Esophagus mucosa (tissue), 1 donor: ENCODE measurements at regions not wholly inside any gene's neighbourhood (a gene's known extent, or its start where the extent isn't known, plus 50 kb on each side); places are given as distances from the start of the nearest gene placed in this dataset.
A peak's percentile ranks its signal among the peaks of the same experiment; 100 is the strongest.

ENCODE experiments used
- ATAC-seq: fragments of 200-7000 bp; cut with Tn5 transposase; one replicate; pipeline ENCODE4 v1.9.1; 2020
- donor health status: DM: yes; HTN: yes; CAD: no.

GRCh38 chr6:149184523-149184922, 133.0 kb upstream of the TAB2 start:
- ATAC-seq: no peak

GRCh38 chr6:149185799-149186357, 131.6 kb upstream of the TAB2 start:
- no peak for ATAC-seq

GRCh38 chr6:149186873-149187272, 130.6 kb upstream of the TAB2 start:
- ATAC-seq: no peak

DNA sequence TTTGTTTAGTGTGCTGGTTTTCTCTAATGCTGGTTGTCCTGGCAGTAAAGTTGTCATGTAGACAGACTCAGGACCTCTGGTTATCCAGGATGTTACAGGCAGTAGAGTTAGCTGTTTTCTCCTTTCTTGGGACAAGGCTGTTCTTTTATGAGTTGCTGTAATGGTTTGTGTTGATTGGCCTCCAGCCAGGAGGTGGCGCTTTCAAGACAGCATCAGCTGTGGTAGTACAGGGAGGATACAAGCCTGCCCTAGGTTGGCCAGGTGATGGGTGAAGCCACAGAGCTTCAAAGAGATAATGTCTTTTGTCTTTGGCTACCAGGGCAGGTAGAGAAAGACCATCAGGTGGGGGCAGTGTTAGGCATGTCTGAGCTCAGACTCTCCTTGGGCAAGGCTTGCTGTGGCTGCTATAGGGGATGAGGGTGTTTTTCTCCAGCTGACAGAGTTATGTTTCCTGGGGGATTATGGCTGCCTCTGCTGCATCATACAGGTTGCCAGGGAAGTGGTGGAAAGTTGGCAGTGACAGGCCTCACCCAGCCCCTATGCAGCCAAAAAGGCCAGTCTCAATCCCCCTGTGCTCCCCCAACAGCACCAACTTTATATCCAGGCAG, 127.2 kb upstream of the TAB2 start:
- no peak for ATAC-seq

DNA sequence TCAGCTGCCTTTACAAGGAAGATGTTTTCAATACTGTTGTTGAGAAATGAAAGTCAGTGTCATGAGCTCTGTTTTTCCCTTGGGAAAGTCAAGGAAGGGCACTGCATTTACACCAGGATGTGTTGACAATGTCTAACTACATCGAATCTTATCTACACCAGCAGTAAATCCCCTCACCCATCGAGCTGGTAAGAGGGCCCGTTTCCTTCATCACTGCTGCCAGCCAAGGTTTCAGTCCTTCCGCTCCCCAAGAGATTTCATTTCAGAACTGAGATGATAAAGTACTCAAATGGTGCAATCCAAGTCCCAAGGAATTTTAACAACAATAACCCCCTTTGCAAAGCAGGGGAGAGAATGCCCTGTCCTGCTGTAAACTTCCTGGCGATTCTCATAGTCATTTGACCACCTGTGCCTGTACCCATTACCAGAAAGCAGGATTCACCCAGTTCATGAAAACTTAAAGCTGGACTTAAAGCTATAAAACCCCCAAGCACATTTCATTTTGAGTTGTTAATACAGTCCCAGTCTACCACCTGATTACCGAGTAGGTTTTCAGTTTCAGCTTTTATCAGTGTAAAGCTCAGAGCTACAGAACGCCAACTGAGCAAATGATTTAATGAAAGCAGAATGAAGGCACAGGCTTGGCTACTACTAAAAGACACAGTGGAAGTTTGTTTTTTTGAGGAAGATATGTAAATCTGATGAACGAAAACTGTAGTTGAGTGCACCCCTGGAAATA, 122.5 kb upstream of the TAB2 start:
- no peak for ATAC-seq

DNA sequence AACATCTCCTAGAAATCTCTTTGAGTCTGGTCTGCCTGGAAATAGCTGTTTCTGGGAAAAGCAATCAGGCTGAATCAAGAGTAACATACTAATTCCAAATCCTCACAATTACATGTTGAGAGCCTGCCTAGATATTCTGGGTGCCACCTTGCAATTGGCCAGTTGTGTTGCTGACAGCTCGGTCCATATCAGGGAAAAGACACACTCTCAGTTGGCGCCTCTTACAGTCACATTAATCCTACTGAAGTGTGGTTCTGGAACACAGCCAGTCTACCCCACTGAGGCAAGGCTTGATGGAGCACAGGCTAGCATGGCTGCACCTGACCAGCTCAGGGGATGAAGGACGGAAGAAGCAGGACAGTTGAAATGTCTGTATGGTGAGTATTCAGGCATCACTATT, 121.4 kb upstream of the TAB2 start:
- no peak for ATAC-seq

GRCh38 chr6:149197482-149197881, 120.0 kb upstream of the TAB2 start:
- no peak for ATAC-seq

DNA sequence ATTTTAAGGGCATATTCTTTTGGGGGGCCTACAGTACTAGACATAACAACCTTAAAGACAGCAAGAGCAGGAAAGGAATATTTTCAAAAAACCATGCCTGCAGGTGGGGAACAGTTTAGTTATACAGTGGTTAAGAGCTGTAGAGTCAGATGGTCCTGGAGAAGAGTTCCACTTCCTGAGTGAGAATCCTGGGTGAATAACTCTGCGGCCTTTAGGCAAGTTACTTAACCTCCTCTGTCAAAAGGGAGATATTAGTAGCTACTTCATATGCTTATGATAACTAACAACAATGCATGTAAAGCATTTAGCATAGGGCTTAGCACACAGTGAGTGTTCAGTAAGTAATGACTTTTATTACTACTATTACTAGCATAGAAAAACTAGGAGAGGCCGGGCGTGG, 119.2 kb upstream of the TAB2 start:
- no peak for ATAC-seq

DNA sequence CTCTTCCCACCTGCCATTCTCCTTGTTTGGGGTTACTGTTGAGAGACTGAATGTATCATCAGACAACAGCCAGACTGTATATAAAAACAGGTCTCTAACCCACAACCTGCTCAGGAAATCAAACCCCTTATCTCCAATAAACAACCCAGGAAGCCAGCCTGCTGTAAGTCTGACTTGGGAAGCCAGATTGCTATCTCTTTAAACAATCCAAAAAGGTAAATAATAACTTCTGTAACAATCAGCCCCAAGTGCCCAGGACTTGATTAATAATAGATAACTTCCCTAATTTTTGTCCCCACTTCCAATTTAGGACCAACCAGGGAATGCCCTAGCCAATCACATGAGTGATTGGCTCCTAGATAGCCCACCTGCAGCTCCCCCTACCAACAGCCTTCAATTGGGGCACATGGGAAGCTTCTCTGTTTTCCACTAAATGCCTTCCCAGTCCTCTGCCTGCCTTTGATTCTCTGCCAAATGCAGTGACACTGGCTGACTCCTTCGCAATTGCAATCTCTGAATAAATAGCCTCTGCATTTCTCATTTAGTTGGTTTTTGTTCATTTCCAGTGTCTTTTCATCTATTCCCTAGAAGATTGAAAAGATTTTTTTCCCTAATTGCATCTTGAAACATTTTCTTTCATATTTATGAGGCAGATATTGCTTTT, 117.1 kb upstream of the TAB2 start:
- no peak for ATAC-seq

DNA sequence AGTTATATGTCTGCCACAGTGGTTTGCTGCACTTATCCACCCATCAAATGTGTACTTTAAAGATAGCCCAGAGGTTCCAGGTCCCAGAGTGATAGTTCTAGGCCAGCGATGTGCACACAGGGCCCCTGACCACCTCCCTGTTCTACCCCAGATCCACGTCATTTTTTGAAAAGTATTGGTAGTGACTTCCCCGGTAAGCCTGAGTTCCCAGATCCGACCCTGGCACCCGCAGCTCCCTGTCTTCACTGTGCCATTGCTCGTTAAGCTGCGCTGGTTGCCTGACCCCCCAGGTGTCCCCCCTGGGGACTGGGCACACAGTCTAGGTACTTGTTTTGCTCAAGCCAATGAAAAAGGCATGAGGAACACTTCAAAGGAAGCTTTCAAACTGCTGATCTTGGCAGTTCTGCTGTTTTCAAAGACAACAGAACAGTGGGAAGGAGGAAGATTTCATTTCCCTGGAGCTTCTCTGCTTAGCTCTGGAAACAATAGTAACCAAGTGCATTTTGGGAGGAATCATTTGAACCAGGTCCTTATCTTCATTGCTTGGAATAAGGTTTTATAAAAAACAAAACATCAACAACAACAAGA, 116.3 kb upstream of the TAB2 start:
- ATAC-seq: no peak

DNA sequence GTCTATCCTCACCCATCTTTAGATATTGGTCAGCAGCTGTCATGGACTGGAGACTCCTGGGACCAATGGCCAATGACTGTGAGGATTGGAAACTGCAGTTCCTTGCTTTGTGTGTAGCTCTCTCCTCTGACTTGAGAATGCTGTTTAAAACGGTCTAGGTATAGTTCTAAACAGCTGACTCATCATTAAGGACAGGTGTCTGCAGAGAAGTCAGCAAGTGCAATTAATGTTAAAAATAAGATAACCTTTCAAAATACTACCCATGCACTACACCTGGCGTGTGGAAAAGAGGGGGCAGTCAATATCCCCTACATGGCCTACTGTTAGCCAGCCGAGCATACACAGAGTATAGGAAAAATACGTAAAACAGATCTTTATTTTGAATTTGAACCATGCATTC, 115.4 kb upstream of the TAB2 start:
- no peak for ATAC-seq

DNA sequence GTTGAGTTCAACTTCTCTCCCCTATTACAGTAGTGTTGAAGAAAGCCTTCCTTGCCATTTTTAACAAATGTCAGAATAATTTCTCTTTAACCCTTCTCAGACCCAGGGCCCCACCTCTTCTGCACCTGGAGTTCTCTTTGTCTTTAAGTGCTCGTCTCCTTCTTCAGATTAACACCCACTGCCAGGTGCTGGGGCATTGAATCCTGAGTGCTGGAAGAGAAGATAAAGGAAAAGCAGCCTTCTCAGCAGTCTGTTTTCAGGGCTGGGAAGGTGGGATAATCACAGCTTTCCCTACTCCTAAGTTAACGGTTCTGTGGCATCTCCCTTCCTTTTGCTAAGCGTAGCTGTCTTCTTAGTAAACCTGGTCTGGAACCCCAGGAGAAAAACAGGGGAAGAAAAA, 114.6 kb upstream of the TAB2 start:
- no peak for ATAC-seq

GRCh38 chr6:149203509-149203908, 114.0 kb upstream of the TAB2 start:
- ATAC-seq: no peak

- no peak for ATAC-seq
Observed at GRCh38 chr6:149208134-149208601, 109.3 kb upstream of the TAB2 start.

DNA sequence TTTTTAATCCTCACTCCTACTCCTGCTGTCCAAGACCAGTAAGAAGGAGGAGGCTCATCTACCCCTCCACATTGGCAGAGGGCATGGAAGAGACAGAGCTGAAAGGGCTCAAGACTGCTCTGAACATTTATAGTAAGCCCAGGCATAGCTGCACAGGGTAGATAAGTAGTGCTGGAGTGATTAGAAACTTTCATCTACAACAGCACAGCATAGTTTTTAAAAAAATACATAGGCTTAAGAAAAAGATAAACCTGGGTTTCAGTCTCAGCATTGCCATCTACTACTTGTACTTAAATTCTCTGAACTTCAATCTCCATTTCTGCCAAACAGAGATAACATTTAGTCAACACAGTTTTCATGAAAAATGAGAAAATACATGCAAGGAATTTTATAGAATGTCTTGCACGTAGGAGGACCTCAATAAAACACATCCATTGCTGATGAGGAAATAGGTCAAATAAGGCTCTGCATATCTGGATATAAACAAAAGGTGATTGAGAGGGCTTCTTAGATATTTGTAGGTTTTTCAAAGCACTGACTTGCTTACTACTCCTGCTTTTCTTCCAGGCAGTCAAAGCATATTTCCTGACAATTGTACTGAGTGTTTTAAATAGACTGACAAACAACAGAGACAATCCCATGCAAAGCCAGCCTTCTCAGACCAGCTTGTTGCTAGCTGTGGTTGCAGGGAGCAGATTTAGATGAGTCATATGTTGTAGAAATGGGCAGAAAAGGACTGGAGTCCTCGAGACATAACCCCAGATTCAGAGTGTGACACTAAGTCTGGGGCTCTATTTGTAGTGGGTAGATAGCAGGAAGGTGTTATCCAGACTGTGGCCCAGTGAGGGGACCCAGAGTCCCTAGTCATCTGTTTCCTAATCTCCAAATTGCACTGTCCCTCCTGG, 107.4 kb upstream of the TAB2 start:
- ATAC-seq: no peak

GRCh38 chr6:149211046-149211571, 106.4 kb upstream of the TAB2 start:
- peak; percentile 44 for ATAC-seq

- ATAC-seq: no peak
Observed at GRCh38 chr6:149212206-149212605, 105.3 kb upstream of the TAB2 start.

DNA sequence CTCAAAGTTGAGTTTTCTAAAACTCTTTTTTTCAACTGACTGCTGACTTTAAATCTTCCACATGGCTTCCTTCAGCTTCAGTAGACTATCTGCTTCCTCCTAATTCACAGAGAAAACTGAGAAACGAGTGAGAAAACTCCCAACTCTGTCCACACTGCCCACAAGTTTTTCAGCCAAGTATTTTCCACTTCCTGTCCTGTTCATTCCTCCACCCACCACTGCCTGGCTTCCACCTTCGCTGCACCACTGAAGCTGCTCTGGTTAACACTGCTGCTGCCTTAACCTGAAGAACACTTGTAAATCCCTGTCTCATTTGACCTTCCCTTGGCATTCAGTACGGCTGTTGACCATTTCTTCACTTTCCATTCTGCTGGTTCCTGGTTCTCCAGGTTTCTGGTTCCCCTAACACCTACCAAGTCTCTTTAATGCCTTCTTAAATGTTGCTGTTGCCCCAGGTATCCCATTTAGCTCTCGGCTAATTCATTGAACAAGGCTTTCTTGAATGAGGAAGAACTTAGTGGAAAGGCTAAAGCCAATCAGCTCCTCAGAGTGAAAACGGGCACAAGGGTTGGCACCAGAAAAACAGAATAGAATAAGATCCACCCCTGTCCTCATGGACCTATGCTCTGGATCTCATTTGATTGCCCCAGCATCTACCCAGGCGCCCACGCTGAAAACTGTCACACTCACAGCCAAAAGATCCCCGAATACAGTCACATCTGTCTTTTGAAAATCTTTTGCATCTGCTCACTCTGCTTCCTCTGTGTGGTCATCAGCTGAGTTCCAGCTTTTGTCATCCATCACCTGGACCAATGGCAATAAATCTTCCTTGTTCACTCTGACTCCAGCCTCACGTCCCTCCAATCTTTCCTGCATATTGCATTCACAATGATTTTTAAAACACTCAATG, 104.4 kb upstream of the TAB2 start:
- no peak for ATAC-seq

GRCh38 chr6:149213829-149214228, 103.7 kb upstream of the TAB2 start:
- ATAC-seq: no peak

- ATAC-seq: no peak
Observed at GRCh38 chr6:149216459-149216858, 101.1 kb upstream of the TAB2 start.

GRCh38 chr6:149217466-149217888, 100.0 kb upstream of the TAB2 start:
- no peak for ATAC-seq
